ENCODE measurements at regions not wholly inside any gene's neighbourhood (a gene's known extent, or its start where the extent isn't known, plus 50 kb on each side); places are given as distances from the start of the nearest gene placed in this dataset.

DNA sequence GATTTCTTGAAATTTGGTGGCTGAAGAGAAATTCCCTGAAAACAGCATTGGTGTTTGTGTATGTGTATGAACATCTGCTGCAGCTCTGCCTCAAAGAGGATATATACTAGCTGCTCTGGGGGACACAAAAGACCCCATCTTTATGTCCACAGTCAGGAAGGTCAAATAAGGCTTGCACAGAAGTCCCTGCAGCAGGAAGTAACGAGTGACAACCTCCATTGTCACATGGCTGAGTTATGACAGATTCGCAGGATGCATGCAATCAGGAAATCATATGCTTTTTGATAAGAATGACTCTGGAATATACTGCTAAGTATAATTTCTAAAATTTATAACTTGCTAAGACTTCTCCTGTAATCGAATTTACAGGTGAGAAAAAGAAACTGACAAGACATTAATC, 225.9 kb upstream of the CST7 start:
- TF ChIP-seq, protein P1, sequence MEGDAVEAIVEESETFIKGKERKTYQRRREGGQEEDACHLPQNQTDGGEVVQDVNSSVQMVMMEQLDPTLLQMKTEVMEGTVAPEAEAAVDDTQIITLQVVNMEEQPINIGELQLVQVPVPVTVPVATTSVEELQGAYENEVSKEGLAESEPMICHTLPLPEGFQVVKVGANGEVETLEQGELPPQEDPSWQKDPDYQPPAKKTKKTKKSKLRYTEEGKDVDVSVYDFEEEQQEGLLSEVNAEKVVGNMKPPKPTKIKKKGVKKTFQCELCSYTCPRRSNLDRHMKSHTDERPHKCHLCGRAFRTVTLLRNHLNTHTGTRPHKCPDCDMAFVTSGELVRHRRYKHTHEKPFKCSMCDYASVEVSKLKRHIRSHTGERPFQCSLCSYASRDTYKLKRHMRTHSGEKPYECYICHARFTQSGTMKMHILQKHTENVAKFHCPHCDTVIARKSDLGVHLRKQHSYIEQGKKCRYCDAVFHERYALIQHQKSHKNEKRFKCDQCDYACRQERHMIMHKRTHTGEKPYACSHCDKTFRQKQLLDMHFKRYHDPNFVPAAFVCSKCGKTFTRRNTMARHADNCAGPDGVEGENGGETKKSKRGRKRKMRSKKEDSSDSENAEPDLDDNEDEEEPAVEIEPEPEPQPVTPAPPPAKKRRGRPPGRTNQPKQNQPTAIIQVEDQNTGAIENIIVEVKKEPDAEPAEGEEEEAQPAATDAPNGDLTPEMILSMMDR (IDR thresholded peaks at IDR 0.05) = no peak
- TF ChIP-seq SIN3A (IDR thresholded peaks at IDR 0.05; ENCODE audit: borderline replicate concordance, insufficient read depth, low read depth, low read length) (no peak), POLR2AphosphoS5 (IDR thresholded peaks at IDR 0.05; ENCODE audit: low read depth, low read length) (no peak)
- TF ChIP-seq, protein P2, sequence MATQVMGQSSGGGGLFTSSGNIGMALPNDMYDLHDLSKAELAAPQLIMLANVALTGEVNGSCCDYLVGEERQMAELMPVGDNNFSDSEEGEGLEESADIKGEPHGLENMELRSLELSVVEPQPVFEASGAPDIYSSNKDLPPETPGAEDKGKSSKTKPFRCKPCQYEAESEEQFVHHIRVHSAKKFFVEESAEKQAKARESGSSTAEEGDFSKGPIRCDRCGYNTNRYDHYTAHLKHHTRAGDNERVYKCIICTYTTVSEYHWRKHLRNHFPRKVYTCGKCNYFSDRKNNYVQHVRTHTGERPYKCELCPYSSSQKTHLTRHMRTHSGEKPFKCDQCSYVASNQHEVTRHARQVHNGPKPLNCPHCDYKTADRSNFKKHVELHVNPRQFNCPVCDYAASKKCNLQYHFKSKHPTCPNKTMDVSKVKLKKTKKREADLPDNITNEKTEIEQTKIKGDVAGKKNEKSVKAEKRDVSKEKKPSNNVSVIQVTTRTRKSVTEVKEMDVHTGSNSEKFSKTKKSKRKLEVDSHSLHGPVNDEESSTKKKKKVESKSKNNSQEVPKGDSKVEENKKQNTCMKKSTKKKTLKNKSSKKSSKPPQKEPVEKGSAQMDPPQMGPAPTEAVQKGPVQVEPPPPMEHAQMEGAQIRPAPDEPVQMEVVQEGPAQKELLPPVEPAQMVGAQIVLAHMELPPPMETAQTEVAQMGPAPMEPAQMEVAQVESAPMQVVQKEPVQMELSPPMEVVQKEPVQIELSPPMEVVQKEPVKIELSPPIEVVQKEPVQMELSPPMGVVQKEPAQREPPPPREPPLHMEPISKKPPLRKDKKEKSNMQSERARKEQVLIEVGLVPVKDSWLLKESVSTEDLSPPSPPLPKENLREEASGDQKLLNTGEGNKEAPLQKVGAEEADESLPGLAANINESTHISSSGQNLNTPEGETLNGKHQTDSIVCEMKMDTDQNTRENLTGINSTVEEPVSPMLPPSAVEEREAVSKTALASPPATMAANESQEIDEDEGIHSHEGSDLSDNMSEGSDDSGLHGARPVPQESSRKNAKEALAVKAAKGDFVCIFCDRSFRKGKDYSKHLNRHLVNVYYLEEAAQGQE (IDR thresholded peaks at IDR 0.05; ENCODE audit: insufficient read depth in 1 of 2, low read depth in 2 of 2, low read length in 1 of 2) = no peak
